Hematopoietic multipotent progenitor cell treated with erythropoietin and hydrocortisone succinate and interleukin-3 and kit ligand, for 17 days (in vitro differentiated cells): ENCODE measurements at regions not wholly inside any gene's neighbourhood (a gene's known extent, or its start where the extent isn't known, plus 50 kb on each side); places are given as distances from the start of the nearest gene placed in this dataset.

ENCODE experiments used
- DNase-seq: peaks from one replicate; pipeline ENCODE4 v3.0.0-alpha.2; 2015; ENCODE audit warnings: low spot score

- no peak for DNase-seq
Measured at GRCh38 chr3:30263925-30264313, 342.5 kb upstream of the TGFBR2 start.

- no peak for DNase-seq
Measured at GRCh38 chr3:30266524-30266923, 339.9 kb upstream of the TGFBR2 start.

- DNase-seq, result no peak
Measured at GRCh38 chr3:30268288-30268687, 338.1 kb upstream of the TGFBR2 start.

- DNase-seq, result no peak
Measured at GRCh38 chr3:30269751-30270445, 336.5 kb upstream of the TGFBR2 start.

GRCh38 chr3:30271781-30272180 is 334.6 kb upstream of the TGFBR2 start:
- no peak for DNase-seq

- DNase-seq, result no peak
Measured at GRCh38 chr3:30273304-30274072, 332.9 kb upstream of the TGFBR2 start.

GRCh38 chr3:30277494-30277893 is 328.9 kb upstream of the TGFBR2 start:
- no peak for DNase-seq

GRCh38 chr3:30281526-30281925 is 324.9 kb upstream of the TGFBR2 start:
- no peak for DNase-seq

GRCh38 chr3:30282154-30282696 is 324.2 kb upstream of the TGFBR2 start:
- no peak for DNase-seq

- DNase-seq, result no peak
Measured at GRCh38 chr3:30285188-30286006, 321.0 kb upstream of the TGFBR2 start.

GRCh38 chr3:30286007-30286669 is 320.3 kb upstream of the TGFBR2 start:
- DNase-seq, result no peak

- DNase-seq, result no peak
Measured at GRCh38 chr3:30286811-30287210, 319.6 kb upstream of the TGFBR2 start.

GRCh38 chr3:30288830-30289229 is 317.6 kb upstream of the TGFBR2 start:
- DNase-seq, result no peak

- no peak for DNase-seq
Measured at GRCh38 chr3:30289324-30289723, 317.1 kb upstream of the TGFBR2 start.

GRCh38 chr3:30289766-30290165 is 316.6 kb upstream of the TGFBR2 start:
- no peak for DNase-seq

GRCh38 chr3:30290479-30290878 is 315.9 kb upstream of the TGFBR2 start:
- no peak for DNase-seq

- no peak for DNase-seq
Measured at GRCh38 chr3:30292192-30292893, 314.1 kb upstream of the TGFBR2 start.

- no peak for DNase-seq
Measured at GRCh38 chr3:30293621-30294240, 312.7 kb upstream of the TGFBR2 start.

GRCh38 chr3:30294241-30294667 is 312.1 kb upstream of the TGFBR2 start:
- no peak for DNase-seq

- DNase-seq, result no peak
Measured at GRCh38 chr3:30297112-30297511, 309.3 kb upstream of the TGFBR2 start.
